CD4-positive, alpha-beta T cell (primary cell): ENCODE measurements at regions not wholly inside any gene's neighbourhood (a gene's known extent, or its start where the extent isn't known, plus 50 kb on each side); places are given as distances from the start of the nearest gene placed in this dataset.

ENCODE experiments used
- ATAC-seq: fragments of 200-7000 bp; cut with Tn5 transposase; one replicate; pipeline ENCODE4 v1.10.0; 2022; ENCODE audit warnings: mild to moderate bottlenecking; ENCODE audit not compliant: poor library complexity
- CTCF ChIA-PET: fragments of 350-600 bp; sonication (Branson Sonifier 250); formaldehyde crosslinking; loops from one replicate; lab custom pipeline; 2021; ENCODE audit warnings: antibody characterized with exemption, inconsistent platforms; lab: Charles Lee
- POLR2A ChIA-PET: fragments of 350-600 bp; sonication (Branson Sonifier 250); formaldehyde crosslinking; loops from one replicate; lab custom pipeline; 2021; ENCODE audit warnings: antibody characterized with exemption, inconsistent platforms; lab: Charles Lee
- DNase-seq, 14 experiments: peaks; one replicate each; pipeline ENCODE4 v3.0.0-alpha.2; 2013 to 2020; ENCODE audit warnings: mixed read lengths in 2 of 14
- H3K27ac ChIP-seq, 2 donors: one replicate each; pipeline versions ENCODE4 v1.5.1 to v1.7.0; 2013; ENCODE audit warnings: low read length in 2 of 2, low read depth in 1 of 2, mild to moderate bottlenecking in 1 of 2
- H3K27me3 ChIP-seq, 2 experiments: 1 replicate in 1 of 2; 2 replicates in 1 of 2; pipeline versions ENCODE4 v1.6.1 to v1.7.0; 2013; ENCODE audit warnings: low read length in 2 of 2, control low read depth in 1 of 2, mild to moderate bottlenecking in 1 of 2, moderate library complexity in 1 of 2; ENCODE audit not compliant: insufficient read depth in 2 of 2, control insufficient read depth in 1 of 2
- H3K36me3 ChIP-seq: one replicate; pipeline ENCODE4 v1.6.1; 2013; ENCODE audit warnings: low read length, control low read depth; ENCODE audit not compliant: insufficient read depth
- H3K4me1 ChIP-seq: one replicate; pipeline ENCODE4 v1.6.1; 2013; ENCODE audit warnings: low read length, control low read depth; ENCODE audit not compliant: insufficient read depth
- H3K4me3 ChIP-seq: one replicate; pipeline ENCODE4 v1.5.1; 2013; ENCODE audit warnings: mild to moderate bottlenecking, low read length, moderate library complexity
- H3K9me3 ChIP-seq, 2 experiments: 1 replicate in 1 of 2; 2 replicates in 1 of 2; pipeline versions ENCODE4 v1.6.1 to v1.7.0; 2013; ENCODE audit warnings: low read length in 2 of 2, mild to moderate bottlenecking in 2 of 2, control low read depth in 1 of 2, moderate library complexity in 1 of 2; ENCODE audit not compliant: control insufficient read depth in 1 of 2, insufficient read depth in 1 of 2
- H3K27ac Mint-ChIP-seq: one replicate; pipeline ENCODE4 v1.8.0; 2020; ENCODE audit warnings: mixed read lengths
- H3K27me3 Mint-ChIP-seq: one replicate; pipeline ENCODE4 v1.8.0; 2021; ENCODE audit warnings: mixed read lengths
- H3K36me3 Mint-ChIP-seq: one replicate; pipeline ENCODE4 v1.8.0; 2021; ENCODE audit warnings: low read depth, mixed read lengths
- H3K4me1 Mint-ChIP-seq: one replicate; pipeline ENCODE4 v1.8.0; 2021; ENCODE audit warnings: low read depth, mixed read lengths
- H3K4me3 Mint-ChIP-seq: one replicate; pipeline ENCODE4 v1.8.0; 2020; ENCODE audit warnings: mild to moderate bottlenecking, mixed read lengths
- H3K9me3 Mint-ChIP-seq: one replicate; pipeline ENCODE4 v1.8.0; 2020; ENCODE audit warnings: mixed read lengths
- intact Hi-C, 2 experiments: fragments of 100-400 bp; cut with DNase I in 1 of 2; cut with micrococcal nuclease in 1 of 2; formaldehyde crosslinking; loops; one replicate each; pipeline versions ENCODE4 v1.15.1 to v1.9.0; 2023 to 2025; cut with DNase I, micrococcal nuclease
- TF ChIP-seq, protein P1 (sequence below): fragments of 200-600 bp; IDR thresholded peaks from one replicate; pipeline ENCODE4 v1.8.0; 2022; ENCODE audit warnings: antibody characterized with exemption, mild to moderate bottlenecking

DNA sequence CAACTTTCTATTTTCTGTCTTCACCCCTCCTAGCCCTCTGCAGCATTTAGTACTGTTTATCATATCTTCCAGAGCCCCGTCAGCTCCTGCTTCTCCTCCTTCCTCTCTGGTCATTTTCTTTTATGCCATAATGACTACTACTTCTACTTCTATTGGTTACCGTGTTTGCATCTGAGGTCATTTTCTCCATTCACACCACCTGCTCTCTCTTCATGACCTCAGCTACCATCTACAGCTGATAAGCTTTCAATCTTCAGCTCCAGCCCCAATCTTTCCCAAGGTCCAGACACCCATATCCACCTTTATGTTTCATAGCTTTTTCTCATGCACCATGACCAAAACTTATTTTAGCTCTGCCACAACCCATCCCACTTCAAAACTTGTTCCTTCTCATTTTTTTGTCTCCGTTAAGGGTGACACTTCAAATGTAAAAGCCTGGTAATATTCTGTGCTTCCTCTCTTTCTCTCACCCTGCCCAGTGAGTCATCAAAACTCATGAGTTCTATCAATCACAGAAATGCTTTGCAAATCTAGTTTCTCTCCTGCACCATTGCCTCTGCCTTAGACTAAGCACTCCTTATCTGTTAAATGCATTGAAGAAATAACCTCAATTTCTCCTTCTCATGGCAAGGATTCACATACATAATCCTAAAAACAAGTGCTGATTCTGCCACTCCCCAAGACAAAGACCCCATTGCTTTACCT is 71.3 kb upstream of the IQCM start:
- H3K36me3 Mint-ChIP-seq = no peaks in the 10 kb centered on the region
- Histone ChIP-seq H3K27me3 (no peaks in the 10 kb centered on the region), H3K4me3 (no peak overlapping the region), H3K36me3 (no peaks in the 10 kb centered on the region), H3K4me1 (no peaks in the 10 kb centered on the region), H3K9me3 (no peaks in the 10 kb centered on the region), H3K27ac (no peak overlapping the region)
- ChIA-PET POLR2A (no interaction called here), CTCF (no interaction called here)
- H3K4me3 Mint-ChIP-seq = no peak overlapping the region
- ATAC-seq = no peak
- no peaks in the 10 kb centered on the region for H3K9me3 Mint-ChIP-seq
- intact Hi-C loops = no loop called here
- no peaks in the 10 kb centered on the region for H3K4me1 Mint-ChIP-seq
- no peak overlapping the region for H3K27ac Mint-ChIP-seq
- TF ChIP-seq, protein P1, sequence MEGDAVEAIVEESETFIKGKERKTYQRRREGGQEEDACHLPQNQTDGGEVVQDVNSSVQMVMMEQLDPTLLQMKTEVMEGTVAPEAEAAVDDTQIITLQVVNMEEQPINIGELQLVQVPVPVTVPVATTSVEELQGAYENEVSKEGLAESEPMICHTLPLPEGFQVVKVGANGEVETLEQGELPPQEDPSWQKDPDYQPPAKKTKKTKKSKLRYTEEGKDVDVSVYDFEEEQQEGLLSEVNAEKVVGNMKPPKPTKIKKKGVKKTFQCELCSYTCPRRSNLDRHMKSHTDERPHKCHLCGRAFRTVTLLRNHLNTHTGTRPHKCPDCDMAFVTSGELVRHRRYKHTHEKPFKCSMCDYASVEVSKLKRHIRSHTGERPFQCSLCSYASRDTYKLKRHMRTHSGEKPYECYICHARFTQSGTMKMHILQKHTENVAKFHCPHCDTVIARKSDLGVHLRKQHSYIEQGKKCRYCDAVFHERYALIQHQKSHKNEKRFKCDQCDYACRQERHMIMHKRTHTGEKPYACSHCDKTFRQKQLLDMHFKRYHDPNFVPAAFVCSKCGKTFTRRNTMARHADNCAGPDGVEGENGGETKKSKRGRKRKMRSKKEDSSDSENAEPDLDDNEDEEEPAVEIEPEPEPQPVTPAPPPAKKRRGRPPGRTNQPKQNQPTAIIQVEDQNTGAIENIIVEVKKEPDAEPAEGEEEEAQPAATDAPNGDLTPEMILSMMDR = no peak
- DNase-seq = no peak
- no peaks in the 10 kb centered on the region for H3K27me3 Mint-ChIP-seq

DNA sequence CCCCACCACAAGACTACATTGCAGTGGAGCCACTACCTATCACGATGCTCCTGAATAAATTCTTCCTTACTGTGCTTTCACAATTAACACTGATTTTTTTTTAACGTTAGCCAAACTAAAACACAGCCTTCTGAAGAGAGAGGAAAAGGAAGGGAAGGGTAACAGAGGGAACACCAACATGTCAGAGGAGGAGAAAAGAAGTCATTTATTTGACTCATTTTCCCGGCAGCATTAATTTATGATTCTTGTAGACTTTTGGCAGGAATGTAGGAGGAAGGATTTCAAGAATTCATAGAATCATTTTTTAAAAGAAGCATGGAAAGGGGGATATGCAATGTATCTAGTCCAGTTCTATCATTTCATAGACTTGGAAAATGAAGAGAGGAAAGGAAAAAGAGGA is 74.3 kb upstream of the IQCM start:
- TF ChIP-seq, protein P1 = no peak
- no peak for ATAC-seq
- intact Hi-C loops = no loop called here
- Histone ChIP-seq H3K27me3 (no peaks in the 10 kb centered on the region), H3K27ac (no peak overlapping the region), H3K4me1 (no peaks in the 10 kb centered on the region), H3K9me3 (no peaks in the 10 kb centered on the region), H3K4me3 (no peak overlapping the region), H3K36me3 (no peaks in the 10 kb centered on the region)
- DNase-seq = no peak
- CTCF ChIA-PET = interaction anchor here (2.2 kb wide), 1 partner anchor 10 kb away, joined by 6 read pairs; no protein-coding TSS in a partner anchor
- Mint-ChIP-seq H3K4me1 (no peaks in the 10 kb centered on the region), H3K27ac (no peak overlapping the region), H3K9me3 (no peaks in the 10 kb centered on the region), H3K36me3 (no peaks in the 10 kb centered on the region), H3K27me3 (no peaks in the 10 kb centered on the region), H3K4me3 (no peak overlapping the region)
- POLR2A ChIA-PET = no interaction called here

DNA sequence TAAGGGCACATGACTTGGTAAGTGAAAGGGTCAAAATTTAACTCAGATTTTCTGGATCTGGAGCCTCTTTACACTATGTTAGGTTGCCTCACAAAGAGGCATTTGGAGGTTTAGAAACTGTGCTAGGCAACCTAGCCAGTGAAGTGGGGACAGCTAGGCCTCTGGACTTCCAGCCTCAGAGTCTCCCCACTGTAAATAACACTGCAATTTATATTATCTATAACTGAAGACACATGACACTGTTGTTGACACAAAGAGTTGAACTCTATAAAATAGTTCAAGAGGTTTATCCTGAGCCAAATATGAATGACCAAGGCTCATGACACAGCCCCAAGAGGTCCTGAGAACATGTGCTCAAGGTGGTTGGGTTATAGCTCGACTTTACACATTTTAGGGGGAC is 74.9 kb upstream of the IQCM start:
- H3K36me3 ChIP-seq = no peaks in the 10 kb centered on the region
- no peak overlapping the region for H3K27ac Mint-ChIP-seq
- no peaks in the 10 kb centered on the region for H3K27me3 Mint-ChIP-seq
- no peak overlapping the region for H3K4me3 Mint-ChIP-seq
- CTCF ChIA-PET = interaction anchor here (2.2 kb wide), 1 partner anchor 9 kb away, joined by 6 read pairs; no protein-coding TSS in a partner anchor
- POLR2A ChIA-PET = no interaction called here
- H3K9me3 Mint-ChIP-seq = no peaks in the 10 kb centered on the region
- no peaks in the 10 kb centered on the region for H3K27me3 ChIP-seq
- no peaks in the 10 kb centered on the region for H3K36me3 Mint-ChIP-seq
- DNase-seq = no peak
- TF ChIP-seq, protein P1 = no peak
- H3K4me1 ChIP-seq = no peaks in the 10 kb centered on the region
- H3K9me3 ChIP-seq = no peaks in the 10 kb centered on the region
- no peak overlapping the region for H3K4me3 ChIP-seq
- ATAC-seq = no peak
- H3K4me1 Mint-ChIP-seq = no peaks in the 10 kb centered on the region
- intact Hi-C loops = no loop called here
- H3K27ac ChIP-seq = no peak overlapping the region
